CD4-positive, CD25-positive, alpha-beta regulatory T cell (primary cell): ENCODE measurements at regions not wholly inside any gene's neighbourhood (a gene's known extent, or its start where the extent isn't known, plus 50 kb on each side); places are given as distances from the start of the nearest gene placed in this dataset.

Experiments used
- ATAC-seq, 2 donors: fragments of 150-1000 bp; cut with Tn5 transposase; one replicate each; pipeline ENCODE4 v1.10.0; 2021; ENCODE audit warnings: low read depth in 2 of 2, moderate number of reproducible peaks in 2 of 2, moderate library complexity in 1 of 2
- DNase-seq, 3 donors: peaks; one replicate each; pipeline versions ENCODE4 v3.0.0 to v3.0.0-alpha.2; 2012 to 2022; ENCODE audit warnings: mixed read lengths in 1 of 3
- H3K27ac ChIP-seq: one replicate; pipeline ENCODE4 v1.7.0; 2013; ENCODE audit warnings: mild to moderate bottlenecking, low read length; ENCODE audit not compliant: insufficient read depth, poor library complexity, severe bottlenecking
- H3K27me3 ChIP-seq: one replicate; pipeline ENCODE4 v1.7.0; 2013; ENCODE audit warnings: low read length; ENCODE audit not compliant: control insufficient read depth, insufficient read depth
- H3K36me3 ChIP-seq: one replicate; pipeline ENCODE4 v1.7.0; 2013; ENCODE audit warnings: mild to moderate bottlenecking, low read length, moderate library complexity; ENCODE audit not compliant: control insufficient read depth, insufficient read depth
- H3K4me1 ChIP-seq: 2 replicates; pipeline ENCODE4 v1.7.0; 2013; ENCODE audit warnings: mild to moderate bottlenecking, low read length; ENCODE audit not compliant: insufficient read depth, control insufficient read depth, poor library complexity, severe bottlenecking
- H3K4me3 ChIP-seq: one replicate; pipeline ENCODE4 v1.7.0; 2013; ENCODE audit warnings: low read depth, mild to moderate bottlenecking, low read length, moderate library complexity
- H3K9me3 ChIP-seq, 2 experiments: 1 replicate in 1 of 2; 2 replicates in 1 of 2; pipeline ENCODE4 v1.7.0; 2013; ENCODE audit warnings: low read length in 2 of 2, mild to moderate bottlenecking in 1 of 2, moderate library complexity in 1 of 2; ENCODE audit not compliant: control insufficient read depth in 2 of 2
- H3K27ac Mint-ChIP-seq, 3 donors: one replicate each; pipeline ENCODE4 v1.8.0; 2020 to 2022; ENCODE audit warnings: mild to moderate bottlenecking in 3 of 3, mixed read lengths in 3 of 3, moderate library complexity in 2 of 3
- H3K27me3 Mint-ChIP-seq: one replicate; pipeline ENCODE4 v1.8.0; 2022; ENCODE audit warnings: mild to moderate bottlenecking, mixed read lengths
- H3K36me3 Mint-ChIP-seq: one replicate; pipeline ENCODE4 v1.8.0; 2020; ENCODE audit warnings: mixed read lengths
- H3K4me1 Mint-ChIP-seq, 4 donors: one replicate each; pipeline ENCODE4 v1.8.0; 2020 to 2022; ENCODE audit warnings: mixed read lengths in 4 of 4, mild to moderate bottlenecking in 1 of 4
- H3K4me3 Mint-ChIP-seq, 4 donors: one replicate each; pipeline ENCODE4 v1.8.0; 2020 to 2022; ENCODE audit warnings: mild to moderate bottlenecking in 4 of 4, mixed read lengths in 4 of 4, moderate library complexity in 3 of 4
- H3K9me3 Mint-ChIP-seq, 7 donors: one replicate each; pipeline ENCODE4 v1.8.0; 2020 to 2022; ENCODE audit warnings: mixed read lengths in 7 of 7, mild to moderate bottlenecking in 3 of 7, moderate library complexity in 2 of 7

DNA sequence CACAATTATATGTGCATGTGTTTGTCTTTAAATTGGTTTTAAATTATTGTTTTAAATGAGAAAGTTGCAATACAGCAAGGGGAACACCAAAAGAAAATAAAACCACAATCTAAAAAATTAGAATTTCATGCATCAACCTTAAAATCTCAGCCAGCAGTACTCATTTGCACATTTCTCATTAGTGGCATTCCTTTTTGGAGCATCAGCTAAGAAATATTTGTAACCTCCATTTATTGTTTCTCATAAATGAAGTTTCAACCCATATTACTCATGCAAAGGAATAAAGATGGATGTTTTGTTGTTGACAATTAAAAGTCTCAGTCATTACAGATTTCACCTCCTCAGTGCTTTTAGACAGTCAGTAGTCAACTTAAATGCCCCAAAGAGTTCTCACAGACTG is 160.1 kb downstream of the TBX15 start:
- Histone ChIP-seq H3K4me1 (no peaks in the 10 kb centered on the region), H3K27me3 (no peaks in the 10 kb centered on the region), H3K9me3 (no peaks in the 10 kb centered on the region), H3K36me3 (no peaks in the 10 kb centered on the region), H3K4me3 (no peak overlapping the region), H3K27ac (no peak overlapping the region)
- no peaks in the 10 kb centered on the region for H3K4me1 Mint-ChIP-seq
- H3K36me3 Mint-ChIP-seq, result no peaks in the 10 kb centered on the region
- no peak overlapping the region for H3K4me3 Mint-ChIP-seq
- ATAC-seq (no peak), DNase-seq (no peak)
- no peaks in the 10 kb centered on the region for H3K27me3 Mint-ChIP-seq
- H3K27ac Mint-ChIP-seq, result no peak overlapping the region
- peaks cover 0 to 14% (median 5%) of the 10 kb centered on the region in 7 donors for H3K9me3 Mint-ChIP-seq

DNA sequence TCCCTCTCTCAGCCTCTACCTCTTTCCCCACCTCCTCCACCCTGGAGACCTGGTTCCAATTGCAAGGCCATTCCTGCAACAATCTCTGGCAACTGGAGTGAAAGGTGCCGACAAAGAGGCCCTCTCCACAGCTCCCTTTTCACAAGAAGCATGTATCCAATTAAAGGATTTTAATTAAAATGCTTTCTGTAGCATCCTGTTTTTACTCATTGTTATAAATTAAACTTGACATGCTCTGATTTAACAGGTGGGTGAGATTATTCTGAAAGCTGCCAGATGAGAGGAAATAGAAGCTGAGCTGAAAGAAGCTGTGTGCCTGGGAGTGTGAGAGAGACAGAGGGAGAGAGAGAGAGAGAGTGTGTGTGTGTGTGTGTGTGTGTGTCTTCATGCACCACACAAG is 160.5 kb downstream of the TBX15 start:
- DNase-seq, result no peak
- Histone ChIP-seq H3K36me3 (no peaks in the 10 kb centered on the region), H3K4me1 (no peaks in the 10 kb centered on the region), H3K9me3 (no peaks in the 10 kb centered on the region), H3K27me3 (no peaks in the 10 kb centered on the region), H3K27ac (no peak overlapping the region), H3K4me3 (no peak overlapping the region)
- no peak for ATAC-seq
- Mint-ChIP-seq H3K9me3 (peaks cover 0 to 14% (median 5%) of the 10 kb centered on the region in 7 donors), H3K36me3 (no peaks in the 10 kb centered on the region), H3K27ac (no peak overlapping the region), H3K4me1 (no peaks in the 10 kb centered on the region), H3K4me3 (no peak overlapping the region), H3K27me3 (no peaks in the 10 kb centered on the region)

DNA sequence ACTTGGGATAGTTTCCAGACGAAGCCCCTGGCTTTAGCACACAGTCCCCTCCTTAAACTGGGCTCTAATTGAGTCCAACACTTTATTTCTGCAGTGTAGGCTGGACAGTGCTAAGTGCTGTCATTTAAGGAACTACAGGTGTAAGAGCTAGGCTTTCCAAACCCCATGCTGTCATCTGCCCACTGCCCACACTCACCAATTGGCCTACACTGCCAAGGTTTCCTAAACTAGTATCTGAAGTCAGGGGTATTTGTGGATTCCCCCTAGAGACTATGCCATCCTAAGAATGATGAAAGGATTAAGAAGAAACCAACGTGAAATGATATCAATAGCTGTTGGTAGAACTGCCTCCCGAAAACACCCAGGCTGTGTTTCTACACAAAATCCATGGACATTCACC is 160.9 kb downstream of the TBX15 start:
- Histone ChIP-seq H3K4me3 (no peak overlapping the region), H3K9me3 (no peaks in the 10 kb centered on the region), H3K27me3 (no peaks in the 10 kb centered on the region), H3K4me1 (no peaks in the 10 kb centered on the region), H3K27ac (no peak overlapping the region), H3K36me3 (no peaks in the 10 kb centered on the region)
- Mint-ChIP-seq H3K4me1 (no peaks in the 10 kb centered on the region), H3K27ac (no peak overlapping the region), H3K9me3 (peaks cover 0 to 12% (median 5%) of the 10 kb centered on the region in 7 donors), H3K27me3 (no peaks in the 10 kb centered on the region), H3K4me3 (no peak overlapping the region), H3K36me3 (no peaks in the 10 kb centered on the region)
- no peak for DNase-seq
- ATAC-seq, result no peak

DNA sequence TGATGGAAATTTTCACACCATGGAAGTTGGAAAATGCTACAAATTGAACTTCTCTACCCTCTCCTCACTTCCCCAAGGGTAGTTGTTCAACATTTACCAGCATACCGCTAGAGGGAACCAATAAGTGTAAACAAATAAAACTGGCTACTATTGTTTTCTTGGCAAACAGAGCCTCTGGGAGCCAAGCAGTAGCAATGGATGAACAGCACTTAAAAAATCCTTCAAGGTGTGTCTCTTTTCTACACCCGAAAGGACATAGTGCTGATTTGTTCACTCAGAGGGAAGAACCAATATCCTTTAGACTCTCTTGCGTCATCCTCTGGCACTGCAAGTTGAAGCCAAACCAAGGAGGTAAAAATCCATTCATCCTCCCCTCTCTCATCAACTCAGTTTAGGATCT is 161.5 kb downstream of the TBX15 start:
- no peaks in the 10 kb centered on the region for H3K4me1 ChIP-seq
- Mint-ChIP-seq H3K4me1 (no peaks in the 10 kb centered on the region), H3K9me3 (peaks cover 0 to 12% (median 7%) of the 10 kb centered on the region in 7 donors), H3K4me3 (no peak overlapping the region), H3K36me3 (no peaks in the 10 kb centered on the region), H3K27ac (no peak overlapping the region), H3K27me3 (no peaks in the 10 kb centered on the region)
- no peaks in the 10 kb centered on the region for H3K9me3 ChIP-seq
- H3K4me3 ChIP-seq, result no peak overlapping the region
- H3K27me3 ChIP-seq, result no peaks in the 10 kb centered on the region
- no peak overlapping the region for H3K27ac ChIP-seq
- no peak for ATAC-seq
- DNase-seq, result no peak
- no peaks in the 10 kb centered on the region for H3K36me3 ChIP-seq

DNA sequence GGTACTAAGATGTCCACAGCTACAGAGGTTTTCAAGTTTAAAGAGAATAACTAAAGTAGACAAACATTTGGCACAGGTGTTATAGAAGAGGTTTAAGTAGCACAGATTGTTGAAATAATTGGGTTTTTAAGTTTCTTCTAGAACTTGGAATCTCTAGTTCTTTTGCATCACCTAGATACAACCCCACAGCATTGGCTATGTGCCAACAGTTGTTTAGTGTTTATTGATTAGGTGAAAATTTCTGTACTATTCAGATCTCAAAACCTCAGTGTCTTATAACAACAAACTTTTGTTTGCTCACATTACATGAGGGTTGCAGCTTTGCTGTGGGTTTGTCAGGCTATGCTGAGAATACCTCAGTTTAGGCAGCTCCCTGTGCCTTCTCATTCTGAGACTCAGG is 162.5 kb downstream of the TBX15 start:
- no peaks in the 10 kb centered on the region for H3K4me1 Mint-ChIP-seq
- ATAC-seq (no peak), DNase-seq (no peak)
- Histone ChIP-seq H3K4me3 (no peak overlapping the region), H3K36me3 (no peaks in the 10 kb centered on the region), H3K9me3 (no peaks in the 10 kb centered on the region), H3K4me1 (no peaks in the 10 kb centered on the region), H3K27ac (no peak overlapping the region), H3K27me3 (no peaks in the 10 kb centered on the region)
- H3K27me3 Mint-ChIP-seq, result no peaks in the 10 kb centered on the region
- no peak overlapping the region for H3K27ac Mint-ChIP-seq
- peaks cover 0 to 12% (median 5%) of the 10 kb centered on the region in 7 donors for H3K9me3 Mint-ChIP-seq
- H3K4me3 Mint-ChIP-seq, result no peak overlapping the region
- no peaks in the 10 kb centered on the region for H3K36me3 Mint-ChIP-seq

DNA sequence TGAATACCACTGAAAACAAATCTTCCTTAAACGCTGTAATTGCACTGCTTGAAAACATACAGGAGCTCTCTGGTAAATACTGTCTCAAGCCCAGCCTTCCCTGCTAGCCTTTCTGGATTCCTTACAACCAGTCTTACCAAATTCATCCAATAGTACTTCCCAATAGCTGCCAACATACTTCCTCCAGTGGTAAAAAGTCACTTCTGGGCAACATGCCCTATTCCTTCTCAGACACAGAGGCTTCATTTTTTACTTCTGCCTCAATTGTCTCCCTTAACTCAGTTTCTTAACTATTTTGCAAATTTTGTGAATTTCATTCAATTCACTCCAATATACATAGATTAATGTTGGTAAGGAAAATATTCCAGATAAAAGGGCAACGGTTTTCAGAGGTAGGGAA is 166.3 kb downstream of the TBX15 start:
- H3K4me3 ChIP-seq, result no peak overlapping the region
- no peak for DNase-seq

DNA sequence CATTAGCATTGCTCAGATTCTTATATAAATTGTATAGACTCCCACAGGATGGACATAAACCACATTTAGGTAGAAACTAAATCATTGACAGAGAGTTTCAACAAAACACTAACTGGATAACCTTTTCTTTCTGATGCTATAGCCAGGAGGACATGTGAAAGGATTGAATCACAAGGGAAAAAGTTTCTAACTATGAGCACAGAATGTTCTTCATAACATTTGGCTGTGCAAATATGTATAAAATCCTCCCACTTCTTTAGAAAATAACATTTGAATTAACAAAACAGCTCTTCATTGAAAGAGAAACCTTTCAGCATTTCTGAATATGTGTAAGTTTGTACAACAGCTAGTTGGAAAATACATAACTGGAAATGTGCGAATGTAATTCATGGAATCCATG is 167.3 kb downstream of the TBX15 start:
- H3K4me3 ChIP-seq, result no peak overlapping the region
- Mint-ChIP-seq H3K27me3 (no peaks in the 10 kb centered on the region), H3K27ac (no peak overlapping the region), H3K36me3 (no peaks in the 10 kb centered on the region), H3K9me3 (peaks cover 0 to 6% (median 1%) of the 10 kb centered on the region in 7 donors), H3K4me1 (no peaks in the 10 kb centered on the region), H3K4me3 (no peak overlapping the region)
- no peaks in the 10 kb centered on the region for H3K9me3 ChIP-seq
- no peaks in the 10 kb centered on the region for H3K4me1 ChIP-seq
- no peak overlapping the region for H3K27ac ChIP-seq
- no peaks in the 10 kb centered on the region for H3K27me3 ChIP-seq
- no peaks in the 10 kb centered on the region for H3K36me3 ChIP-seq
- no peak for DNase-seq
- no peak for ATAC-seq

More for the DNA sequence above, 166.3 kb downstream of the TBX15 start:
- Mint-ChIP-seq H3K4me1 (no peaks in the 10 kb centered on the region), H3K36me3 (no peaks in the 10 kb centered on the region), H3K27ac (no peak overlapping the region), H3K27me3 (no peaks in the 10 kb centered on the region), H3K4me3 (no peak overlapping the region), H3K9me3 (peaks cover 0 to 6% (median 0%) of the 10 kb centered on the region in 7 donors)
- no peaks in the 10 kb centered on the region for H3K4me1 ChIP-seq
- H3K9me3 ChIP-seq, result no peaks in the 10 kb centered on the region
- H3K36me3 ChIP-seq, result no peaks in the 10 kb centered on the region
- H3K27ac ChIP-seq, result no peak overlapping the region
- H3K27me3 ChIP-seq, result no peaks in the 10 kb centered on the region
- ATAC-seq, result no peak

DNA sequence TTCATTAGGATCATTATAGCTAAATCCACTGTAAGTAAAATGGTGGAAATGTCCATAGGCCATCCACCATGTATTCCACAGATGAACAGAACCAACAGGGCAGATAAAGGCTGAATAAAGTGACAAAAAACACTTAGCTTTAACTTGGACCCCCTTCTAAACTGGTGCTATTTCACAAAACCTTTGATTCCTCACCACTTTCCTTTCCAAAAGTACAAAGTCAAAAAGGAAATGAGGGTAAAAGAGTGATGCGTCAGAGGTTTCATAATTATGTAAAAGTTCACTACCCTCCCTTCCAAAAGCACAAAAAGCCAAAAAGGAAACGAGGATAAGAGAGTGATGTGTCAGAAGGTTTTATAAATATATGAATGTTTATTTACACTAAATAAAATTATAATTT is 172.2 kb downstream of the TBX15 start:
- no peak overlapping the region for H3K4me3 Mint-ChIP-seq
- no peaks in the 10 kb centered on the region for H3K36me3 Mint-ChIP-seq
- H3K9me3 ChIP-seq, result no peaks in the 10 kb centered on the region
- DNase-seq (no peak), ATAC-seq (no peak)
- H3K4me3 ChIP-seq, result no peak overlapping the region
- no peaks in the 10 kb centered on the region for H3K36me3 ChIP-seq
- no peaks in the 10 kb centered on the region for H3K4me1 ChIP-seq
- peaks cover 0 to 9% (median 2%) of the 10 kb centered on the region in 7 donors for H3K9me3 Mint-ChIP-seq
- H3K27ac Mint-ChIP-seq, result no peak overlapping the region
- H3K27ac ChIP-seq, result no peak overlapping the region
- H3K27me3 ChIP-seq, result no peaks in the 10 kb centered on the region
- H3K27me3 Mint-ChIP-seq, result no peaks in the 10 kb centered on the region
- H3K4me1 Mint-ChIP-seq, result no peaks in the 10 kb centered on the region
